ENCODE measurements at regions not wholly inside any gene's neighbourhood (a gene's known extent, or its start where the extent isn't known, plus 50 kb on each side); places are given as distances from the start of the nearest gene placed in this dataset.

DNA sequence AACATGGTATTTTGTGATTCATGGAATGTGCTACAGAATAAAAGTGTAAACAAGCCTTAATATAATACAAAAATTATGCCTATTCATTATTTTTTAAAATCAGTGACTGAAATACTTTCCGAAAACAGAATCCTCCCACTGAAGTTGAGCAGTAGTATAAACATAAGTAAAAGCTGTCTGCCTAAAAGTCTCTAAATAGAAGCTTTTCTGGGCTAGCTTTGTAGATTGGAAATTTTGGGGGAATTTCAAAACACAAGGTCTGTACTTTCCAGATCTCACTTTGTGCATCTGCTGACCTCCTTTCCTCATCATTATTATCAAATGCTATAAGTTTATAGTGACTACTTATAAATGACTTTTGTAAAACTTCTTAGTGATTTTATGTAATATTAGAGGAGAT, 80.4 kb upstream of the TRHDE start:
- Mint-ChIP-seq H3K27me3 (ENCODE audit: low read depth) (peaks cover 10% of the 10 kb centered on the region), H3K27ac (ENCODE audit: unreplicated experiment) (no peak overlapping the region), H3K4me1 (ENCODE audit: low read depth) (no peaks in the 10 kb centered on the region), H3K9me3 (ENCODE audit: low read depth) (peaks cover 13% of the 10 kb centered on the region), H3K36me3 (ENCODE audit: low read depth) (no peaks in the 10 kb centered on the region), H3K4me3 (ENCODE audit: unreplicated experiment) (no peak overlapping the region)
- TF ChIP-seq, protein P1, sequence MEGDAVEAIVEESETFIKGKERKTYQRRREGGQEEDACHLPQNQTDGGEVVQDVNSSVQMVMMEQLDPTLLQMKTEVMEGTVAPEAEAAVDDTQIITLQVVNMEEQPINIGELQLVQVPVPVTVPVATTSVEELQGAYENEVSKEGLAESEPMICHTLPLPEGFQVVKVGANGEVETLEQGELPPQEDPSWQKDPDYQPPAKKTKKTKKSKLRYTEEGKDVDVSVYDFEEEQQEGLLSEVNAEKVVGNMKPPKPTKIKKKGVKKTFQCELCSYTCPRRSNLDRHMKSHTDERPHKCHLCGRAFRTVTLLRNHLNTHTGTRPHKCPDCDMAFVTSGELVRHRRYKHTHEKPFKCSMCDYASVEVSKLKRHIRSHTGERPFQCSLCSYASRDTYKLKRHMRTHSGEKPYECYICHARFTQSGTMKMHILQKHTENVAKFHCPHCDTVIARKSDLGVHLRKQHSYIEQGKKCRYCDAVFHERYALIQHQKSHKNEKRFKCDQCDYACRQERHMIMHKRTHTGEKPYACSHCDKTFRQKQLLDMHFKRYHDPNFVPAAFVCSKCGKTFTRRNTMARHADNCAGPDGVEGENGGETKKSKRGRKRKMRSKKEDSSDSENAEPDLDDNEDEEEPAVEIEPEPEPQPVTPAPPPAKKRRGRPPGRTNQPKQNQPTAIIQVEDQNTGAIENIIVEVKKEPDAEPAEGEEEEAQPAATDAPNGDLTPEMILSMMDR (IDR thresholded peaks at IDR 0.05): no peak
- no peak for DNase-seq (ENCODE audit: low spot score)

DNA sequence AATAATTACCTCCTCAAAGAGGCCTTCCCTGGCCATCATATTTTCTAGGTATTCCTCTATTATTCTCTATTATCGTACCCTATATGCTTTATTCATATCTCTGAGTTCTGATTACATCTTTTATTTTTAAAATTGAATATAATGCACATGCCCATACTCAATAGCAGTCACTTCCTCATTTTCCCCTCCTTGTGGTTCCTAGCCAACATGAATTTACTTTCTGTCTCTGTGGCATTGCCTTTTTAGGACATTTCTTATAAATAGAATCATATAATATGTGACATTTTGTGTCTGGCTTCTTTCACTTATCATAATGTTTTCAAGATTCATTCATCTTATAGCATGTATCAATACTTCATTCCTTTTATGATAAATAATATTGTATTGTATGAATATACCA, 74.4 kb upstream of the TRHDE start:
- H3K27me3 Mint-ChIP-seq (ENCODE audit: low read depth): peaks cover 14% of the 10 kb centered on the region
- no peak overlapping the region for H3K27ac Mint-ChIP-seq (ENCODE audit: unreplicated experiment)
- H3K4me3 Mint-ChIP-seq (ENCODE audit: unreplicated experiment): no peak overlapping the region
- no peak for DNase-seq (ENCODE audit: low spot score)
- H3K9me3 Mint-ChIP-seq (ENCODE audit: low read depth): peaks cover 14% of the 10 kb centered on the region
- no peaks in the 10 kb centered on the region for H3K36me3 Mint-ChIP-seq (ENCODE audit: low read depth)
- TF ChIP-seq, protein P1 (IDR thresholded peaks at IDR 0.05): no peak
- no peaks in the 10 kb centered on the region for H3K4me1 Mint-ChIP-seq (ENCODE audit: low read depth)

DNA sequence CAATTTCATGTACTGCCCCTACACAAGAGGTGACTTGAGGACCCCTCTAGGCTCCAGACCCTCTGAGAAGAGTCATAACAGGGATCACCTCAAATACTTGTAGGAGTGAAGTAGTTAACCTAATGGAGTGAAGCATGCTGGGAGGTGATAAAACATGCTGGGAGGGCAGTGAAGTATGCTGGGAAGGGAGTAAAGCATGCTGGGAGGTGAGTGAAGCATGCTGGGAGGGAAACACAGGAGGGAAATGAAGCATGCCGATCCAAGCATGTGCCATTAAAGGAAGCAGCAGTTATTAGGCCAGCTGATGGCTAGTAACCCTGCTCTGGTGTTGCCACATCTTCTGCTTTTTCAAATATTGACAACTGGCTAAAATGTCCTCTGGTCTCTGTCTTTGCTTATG, 70.7 kb upstream of the TRHDE start:
- TF ChIP-seq, protein P1 (IDR thresholded peaks at IDR 0.05): no peak
- H3K4me3 Mint-ChIP-seq (ENCODE audit: unreplicated experiment): no peak overlapping the region
- H3K9me3 Mint-ChIP-seq (ENCODE audit: low read depth): peaks cover 2% of the 10 kb centered on the region
- no peak for DNase-seq (ENCODE audit: low spot score)
- H3K27ac Mint-ChIP-seq (ENCODE audit: unreplicated experiment): no peak overlapping the region
- H3K36me3 Mint-ChIP-seq (ENCODE audit: low read depth): no peaks in the 10 kb centered on the region
- H3K4me1 Mint-ChIP-seq (ENCODE audit: low read depth): no peaks in the 10 kb centered on the region
- H3K27me3 Mint-ChIP-seq (ENCODE audit: low read depth): peaks cover 8% of the 10 kb centered on the region

DNA sequence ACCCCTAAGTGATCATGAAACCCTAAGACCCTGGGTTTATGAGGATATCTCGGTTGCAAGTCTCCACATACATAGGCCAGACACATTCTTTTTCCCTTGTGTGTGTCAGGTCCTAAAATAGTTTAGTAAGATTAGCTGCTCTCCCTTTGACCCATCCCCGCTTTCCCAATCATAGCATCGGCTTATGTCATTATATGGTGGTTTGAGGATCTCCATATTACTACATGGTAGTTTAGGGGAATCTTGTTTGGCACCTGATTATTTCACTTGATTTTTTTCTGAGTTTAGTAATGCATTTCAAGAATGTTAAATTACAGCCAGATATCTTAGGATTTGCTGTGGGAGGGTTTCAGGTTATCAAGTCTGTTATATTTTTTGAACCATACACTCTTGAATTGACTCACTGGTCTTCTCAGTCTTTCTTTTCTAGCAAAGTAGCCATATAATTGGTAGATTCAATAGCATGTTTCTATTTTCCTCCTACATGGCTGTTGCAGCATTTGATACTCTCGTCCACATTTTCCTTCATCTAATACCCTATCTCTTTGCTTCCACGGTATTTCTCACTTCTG, 68.3 kb upstream of the TRHDE start:
- peaks cover 2% of the 10 kb centered on the region for H3K27me3 Mint-ChIP-seq (ENCODE audit: low read depth)
- no peaks in the 10 kb centered on the region for H3K36me3 Mint-ChIP-seq (ENCODE audit: low read depth)
- H3K27ac Mint-ChIP-seq (ENCODE audit: unreplicated experiment): no peak overlapping the region
- no peak for DNase-seq (ENCODE audit: low spot score)
- H3K4me3 Mint-ChIP-seq (ENCODE audit: unreplicated experiment): no peak overlapping the region
- no peaks in the 10 kb centered on the region for H3K9me3 Mint-ChIP-seq (ENCODE audit: low read depth)
- TF ChIP-seq, protein P1 (IDR thresholded peaks at IDR 0.05): no peak
- H3K4me1 Mint-ChIP-seq (ENCODE audit: low read depth): no peaks in the 10 kb centered on the region

GRCh38 chr12:72207079-72207478, 65.1 kb upstream of the TRHDE start:
- H3K9me3 Mint-ChIP-seq (ENCODE audit: low read depth): no peaks in the 10 kb centered on the region
- no peaks in the 10 kb centered on the region for H3K36me3 Mint-ChIP-seq (ENCODE audit: low read depth)
- TF ChIP-seq, protein P1 (IDR thresholded peaks at IDR 0.05): no peak
- DNase-seq (ENCODE audit: low spot score): no peak
- H3K27me3 Mint-ChIP-seq (ENCODE audit: low read depth): no peaks in the 10 kb centered on the region
- no peak overlapping the region for H3K27ac Mint-ChIP-seq (ENCODE audit: unreplicated experiment)
- no peak overlapping the region for H3K4me3 Mint-ChIP-seq (ENCODE audit: unreplicated experiment)
- no peaks in the 10 kb centered on the region for H3K4me1 Mint-ChIP-seq (ENCODE audit: low read depth)
